Activated CD8-positive, alpha-beta memory T cell treated with anti-CD3 and anti-CD28 coated beads, Interleukin-2, amount 10 ng/mL, durations not matched to agents 7 days and 5 days (primary cell): ENCODE measurements at regions not wholly inside any gene's neighbourhood (a gene's known extent, or its start where the extent isn't known, plus 50 kb on each side); places are given as distances from the start of the nearest gene placed in this dataset.

Experiments used
- ATAC-seq: fragments of 150-1000 bp; cut with Tn5 transposase; one replicate; pipeline ENCODE4 v1.10.0; 2021; ENCODE audit warnings: moderate library complexity
- CTCF ChIA-PET: fragments of 350-600 bp; sonication (Branson Sonifier 250); formaldehyde crosslinking; loops from one replicate; lab custom pipeline; 2021; ENCODE audit warnings: antibody characterized with exemption; lab: Charles Lee
- DNase-seq: peaks from one replicate; pipeline ENCODE4 v3.0.0-alpha.2; 2020
- H3K27ac Mint-ChIP-seq: one replicate; pipeline ENCODE4 v1.8.0; 2021; ENCODE audit warnings: mild to moderate bottlenecking, mixed read lengths
- H3K27me3 Mint-ChIP-seq: one replicate; pipeline ENCODE4 v1.8.0; 2021; ENCODE audit warnings: mixed read lengths
- H3K36me3 Mint-ChIP-seq: one replicate; pipeline ENCODE4 v1.8.0; 2021; ENCODE audit warnings: mild to moderate bottlenecking, mixed read lengths
- H3K4me1 Mint-ChIP-seq: one replicate; pipeline ENCODE4 v1.8.0; 2021; ENCODE audit warnings: mixed read lengths
- H3K4me3 Mint-ChIP-seq: one replicate; pipeline ENCODE4 v1.8.0; 2021; ENCODE audit warnings: mild to moderate bottlenecking, moderate library complexity, mixed read lengths
- H3K9me3 Mint-ChIP-seq: one replicate; pipeline ENCODE4 v1.8.0; 2022; ENCODE audit warnings: low read depth, mixed read lengths

GRCh38 chr7:70925411-70926115 lies 206.4 kb upstream of the GALNT17 start:
- Mint-ChIP-seq H3K27ac (no peak overlapping the region), H3K27me3 (no peaks in the 10 kb centered on the region), H3K36me3 (no peaks in the 10 kb centered on the region), H3K4me3 (no peak overlapping the region), H3K4me1 (no peaks in the 10 kb centered on the region), H3K9me3 (peaks cover 7% of the 10 kb centered on the region)
- CTCF ChIA-PET = no interaction called here
- DNase-seq = no peak
- no peak for ATAC-seq

- Mint-ChIP-seq H3K4me1 (no peaks in the 10 kb centered on the region), H3K27ac (no peak overlapping the region), H3K36me3 (no peaks in the 10 kb centered on the region), H3K27me3 (no peaks in the 10 kb centered on the region), H3K4me3 (no peak overlapping the region), H3K9me3 (peaks cover 7% of the 10 kb centered on the region)
- ATAC-seq (no peak), DNase-seq (no peak)
- CTCF ChIA-PET = no interaction called here
Observed at GRCh38 chr7:70926666-70927065, 205.3 kb upstream of the GALNT17 start.

- CTCF ChIA-PET = no interaction called here
- Mint-ChIP-seq H3K27me3 (no peaks in the 10 kb centered on the region), H3K27ac (no peak overlapping the region), H3K4me3 (no peak overlapping the region), H3K36me3 (no peaks in the 10 kb centered on the region), H3K9me3 (peaks cover 16% of the 10 kb centered on the region), H3K4me1 (no peaks in the 10 kb centered on the region)
- DNase-seq (no peak), ATAC-seq (no peak)
Observed at GRCh38 chr7:70935311-70935710, 196.6 kb upstream of the GALNT17 start.

DNA sequence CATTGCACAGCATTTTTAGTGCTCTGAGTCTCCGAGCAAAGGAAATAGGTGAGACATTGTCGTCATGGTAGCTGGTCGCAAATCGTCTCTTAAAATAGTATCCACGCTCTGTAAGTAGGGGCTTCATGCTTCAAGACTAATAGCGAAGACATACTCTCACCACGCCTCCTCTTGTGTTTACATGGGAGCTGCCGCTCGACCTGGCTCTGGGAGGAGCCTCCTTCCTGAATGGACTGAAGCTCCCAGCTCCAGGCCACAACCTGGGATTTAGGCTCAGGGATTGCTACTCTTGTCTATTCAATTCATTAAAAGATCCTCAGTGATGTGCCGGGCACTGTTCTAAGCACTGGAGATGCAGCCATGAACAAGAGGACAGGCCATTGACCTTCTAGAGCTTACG lies 196.1 kb upstream of the GALNT17 start:
- H3K27me3 Mint-ChIP-seq = no peaks in the 10 kb centered on the region
- ATAC-seq = no peak
- no peak overlapping the region for H3K27ac Mint-ChIP-seq
- no peaks in the 10 kb centered on the region for H3K36me3 Mint-ChIP-seq
- H3K4me1 Mint-ChIP-seq = no peaks in the 10 kb centered on the region
- peaks cover 17% of the 10 kb centered on the region for H3K9me3 Mint-ChIP-seq
- H3K4me3 Mint-ChIP-seq = no peak overlapping the region
- no peak for DNase-seq
- CTCF ChIA-PET = no interaction called here

- DNase-seq (no peak), ATAC-seq (no peak)
- Mint-ChIP-seq H3K9me3 (peaks cover 17% of the 10 kb centered on the region), H3K27me3 (no peaks in the 10 kb centered on the region), H3K36me3 (no peaks in the 10 kb centered on the region), H3K4me3 (no peak overlapping the region), H3K27ac (no peak overlapping the region), H3K4me1 (no peaks in the 10 kb centered on the region)
- CTCF ChIA-PET = no interaction called here
Observed at GRCh38 chr7:70937424-70937823, 194.5 kb upstream of the GALNT17 start.

- Mint-ChIP-seq H3K27me3 (no peaks in the 10 kb centered on the region), H3K36me3 (no peaks in the 10 kb centered on the region), H3K9me3 (peaks cover 17% of the 10 kb centered on the region), H3K27ac (no peak overlapping the region), H3K4me3 (no peak overlapping the region), H3K4me1 (no peaks in the 10 kb centered on the region)
- no peak for DNase-seq
- no peak for ATAC-seq
- CTCF ChIA-PET = no interaction called here
Observed at GRCh38 chr7:70940597-70940996, 191.3 kb upstream of the GALNT17 start.

DNA sequence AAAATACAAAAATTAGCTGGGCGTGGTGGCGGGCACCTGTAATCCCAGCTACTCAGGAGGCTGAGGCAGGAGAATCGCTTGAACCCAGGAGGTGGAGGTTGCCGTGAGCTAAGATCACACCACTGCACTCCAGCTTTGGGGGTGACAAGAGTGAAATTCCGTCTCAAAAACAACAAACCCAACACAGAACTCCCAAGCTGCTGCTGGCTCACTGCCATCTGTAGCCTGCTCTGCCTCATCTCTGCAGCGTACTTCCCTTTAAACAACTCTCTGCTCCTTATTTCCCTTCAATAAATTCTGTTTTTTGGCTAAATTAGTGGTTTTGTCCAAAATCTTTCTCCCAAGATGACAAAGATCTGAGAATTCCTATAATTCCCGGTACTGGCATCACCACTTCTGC lies 189.2 kb upstream of the GALNT17 start:
- CTCF ChIA-PET = no interaction called here
- Mint-ChIP-seq H3K27ac (no peak overlapping the region), H3K4me3 (no peak overlapping the region), H3K36me3 (no peaks in the 10 kb centered on the region), H3K4me1 (no peaks in the 10 kb centered on the region), H3K27me3 (no peaks in the 10 kb centered on the region), H3K9me3 (peaks cover 14% of the 10 kb centered on the region)
- no peak for DNase-seq
- ATAC-seq = no peak

- H3K27me3 Mint-ChIP-seq = no peaks in the 10 kb centered on the region
- H3K4me1 Mint-ChIP-seq = no peaks in the 10 kb centered on the region
- CTCF ChIA-PET = no interaction called here
- ATAC-seq (no peak), DNase-seq (no peak)
- H3K4me3 Mint-ChIP-seq = no peak overlapping the region
- H3K27ac Mint-ChIP-seq = no peak overlapping the region
- no peaks in the 10 kb centered on the region for H3K36me3 Mint-ChIP-seq
- peaks cover 8% of the 10 kb centered on the region for H3K9me3 Mint-ChIP-seq
Observed at GRCh38 chr7:70944516-70944915, 187.4 kb upstream of the GALNT17 start.

- H3K9me3 Mint-ChIP-seq = peaks cover 8% of the 10 kb centered on the region
- H3K36me3 Mint-ChIP-seq = no peaks in the 10 kb centered on the region
- H3K4me3 Mint-ChIP-seq = no peak overlapping the region
- H3K27me3 Mint-ChIP-seq = no peaks in the 10 kb centered on the region
- no peaks in the 10 kb centered on the region for H3K4me1 Mint-ChIP-seq
- ATAC-seq (no peak), DNase-seq (no peak)
- no peak overlapping the region for H3K27ac Mint-ChIP-seq
- CTCF ChIA-PET = no interaction called here
Observed at GRCh38 chr7:70947181-70947580, 184.8 kb upstream of the GALNT17 start.

DNA sequence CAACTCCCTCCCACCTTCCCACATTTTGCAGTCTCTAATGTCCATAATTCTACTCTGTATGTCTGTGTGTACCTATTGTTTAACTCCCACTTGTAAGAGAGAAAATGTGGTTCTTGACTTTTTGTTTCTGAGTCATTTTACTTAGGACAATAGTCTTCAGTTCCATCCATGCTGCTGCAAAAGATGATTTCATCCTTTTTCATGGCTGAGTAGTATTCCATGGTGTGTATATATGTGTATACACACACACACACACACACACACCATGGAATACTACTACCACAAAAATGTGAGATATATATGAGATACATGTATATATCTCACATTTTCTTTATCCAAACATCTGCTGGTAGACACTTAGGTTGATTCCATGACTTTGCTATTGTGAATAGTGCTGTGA lies 182.1 kb upstream of the GALNT17 start:
- peaks cover 6% of the 10 kb centered on the region for H3K9me3 Mint-ChIP-seq
- no peaks in the 10 kb centered on the region for H3K4me1 Mint-ChIP-seq
- ATAC-seq (no peak), DNase-seq (no peak)
- no peaks in the 10 kb centered on the region for H3K27me3 Mint-ChIP-seq
- no peaks in the 10 kb centered on the region for H3K36me3 Mint-ChIP-seq
- CTCF ChIA-PET = no interaction called here
- H3K4me3 Mint-ChIP-seq = no peak overlapping the region
- H3K27ac Mint-ChIP-seq = no peak overlapping the region

GRCh38 chr7:70951271-70951962 lies 180.5 kb upstream of the GALNT17 start:
- Mint-ChIP-seq H3K9me3 (peaks cover 8% of the 10 kb centered on the region), H3K4me1 (no peaks in the 10 kb centered on the region), H3K4me3 (no peak overlapping the region), H3K27ac (no peak overlapping the region), H3K27me3 (no peaks in the 10 kb centered on the region), H3K36me3 (no peaks in the 10 kb centered on the region)
- ATAC-seq (no peak), DNase-seq (no peak)
- CTCF ChIA-PET = no interaction called here

- Mint-ChIP-seq H3K4me1 (no peaks in the 10 kb centered on the region), H3K9me3 (peaks cover 8% of the 10 kb centered on the region), H3K27ac (no peak overlapping the region), H3K27me3 (no peaks in the 10 kb centered on the region), H3K4me3 (no peak overlapping the region), H3K36me3 (no peaks in the 10 kb centered on the region)
- CTCF ChIA-PET = no interaction called here
- ATAC-seq (no peak), DNase-seq (no peak)
Observed at GRCh38 chr7:70952311-70952710, 179.6 kb upstream of the GALNT17 start.

GRCh38 chr7:70953331-70953741 lies 178.6 kb upstream of the GALNT17 start:
- Mint-ChIP-seq H3K27me3 (no peaks in the 10 kb centered on the region), H3K27ac (no peak overlapping the region), H3K4me1 (no peaks in the 10 kb centered on the region), H3K36me3 (no peaks in the 10 kb centered on the region), H3K4me3 (no peak overlapping the region), H3K9me3 (peaks cover 4% of the 10 kb centered on the region)
- CTCF ChIA-PET = no interaction called here
- no peak for DNase-seq
- no peak for ATAC-seq

DNA sequence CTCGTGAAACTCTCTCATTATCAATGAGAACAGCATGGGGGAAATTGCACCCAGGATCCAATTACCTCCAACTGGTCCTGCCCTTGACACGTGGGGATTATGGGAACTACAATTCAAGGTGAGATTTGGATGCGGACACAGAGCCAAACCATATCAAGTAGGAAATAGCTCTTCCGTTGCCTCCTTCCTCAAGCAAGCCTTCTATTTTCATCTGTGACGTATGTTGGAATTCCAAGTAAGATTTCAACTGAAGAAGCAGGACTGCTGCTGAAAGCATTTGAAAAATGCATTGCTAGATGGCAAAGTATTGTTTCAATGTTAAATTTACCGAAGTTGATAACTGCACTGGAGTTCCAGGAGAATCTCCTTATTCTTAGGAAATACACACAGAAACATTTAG lies 178.1 kb upstream of the GALNT17 start:
- Mint-ChIP-seq H3K4me3 (no peak overlapping the region), H3K27me3 (no peaks in the 10 kb centered on the region), H3K27ac (no peak overlapping the region), H3K9me3 (peaks cover 4% of the 10 kb centered on the region), H3K36me3 (no peaks in the 10 kb centered on the region), H3K4me1 (no peaks in the 10 kb centered on the region)
- no peak for DNase-seq
- ATAC-seq = no peak
- CTCF ChIA-PET = no interaction called here
